Testis (tissue), 2 donors: ENCODE measurements at regions not wholly inside any gene's neighbourhood (a gene's known extent, or its start where the extent isn't known, plus 50 kb on each side); places are given as distances from the start of the nearest gene placed in this dataset.

Experiments used
- POLR2A ChIP-seq: fragments of 450-650 bp; IDR thresholded peaks from one replicate; pipeline ENCODE4 v1.6.1; 2017; ENCODE audit warnings: antibody characterized with exemption, mild to moderate bottlenecking, moderate library complexity
- TF ChIP-seq, protein P1 (sequence below), 3 experiments: fragments of 450-650 bp in 2 of 3; fragments of 200-600 bp in 1 of 3; sonication (generic) in 1 of 3; IDR thresholded peaks; one replicate each; pipeline ENCODE4 v1.5.1; 2016 to 2019; ENCODE audit warnings: antibody characterized with exemption in 3 of 3, mild to moderate bottlenecking in 2 of 3, moderate library complexity in 1 of 3

DNA sequence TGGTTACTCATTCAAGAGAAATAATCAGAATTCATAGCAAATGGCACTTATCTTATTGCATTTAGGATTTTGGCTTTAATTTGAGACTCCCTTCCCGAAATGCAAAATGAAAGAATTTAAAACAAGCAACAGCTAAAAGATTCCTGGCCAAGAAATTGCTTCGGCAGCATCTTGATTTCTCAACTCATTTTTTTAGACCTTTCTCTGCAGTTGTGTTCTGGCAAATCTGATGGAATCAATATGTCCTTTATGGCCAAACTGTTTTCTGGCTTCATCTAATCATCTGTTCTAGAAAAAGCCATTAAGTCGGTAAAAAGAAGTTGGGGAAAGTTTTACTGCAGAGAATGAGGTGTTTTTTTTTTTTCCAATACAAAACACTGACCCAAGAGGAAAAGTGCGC lies 172.1 kb downstream of the SLC16A9 start:
- TF ChIP-seq, protein P1, sequence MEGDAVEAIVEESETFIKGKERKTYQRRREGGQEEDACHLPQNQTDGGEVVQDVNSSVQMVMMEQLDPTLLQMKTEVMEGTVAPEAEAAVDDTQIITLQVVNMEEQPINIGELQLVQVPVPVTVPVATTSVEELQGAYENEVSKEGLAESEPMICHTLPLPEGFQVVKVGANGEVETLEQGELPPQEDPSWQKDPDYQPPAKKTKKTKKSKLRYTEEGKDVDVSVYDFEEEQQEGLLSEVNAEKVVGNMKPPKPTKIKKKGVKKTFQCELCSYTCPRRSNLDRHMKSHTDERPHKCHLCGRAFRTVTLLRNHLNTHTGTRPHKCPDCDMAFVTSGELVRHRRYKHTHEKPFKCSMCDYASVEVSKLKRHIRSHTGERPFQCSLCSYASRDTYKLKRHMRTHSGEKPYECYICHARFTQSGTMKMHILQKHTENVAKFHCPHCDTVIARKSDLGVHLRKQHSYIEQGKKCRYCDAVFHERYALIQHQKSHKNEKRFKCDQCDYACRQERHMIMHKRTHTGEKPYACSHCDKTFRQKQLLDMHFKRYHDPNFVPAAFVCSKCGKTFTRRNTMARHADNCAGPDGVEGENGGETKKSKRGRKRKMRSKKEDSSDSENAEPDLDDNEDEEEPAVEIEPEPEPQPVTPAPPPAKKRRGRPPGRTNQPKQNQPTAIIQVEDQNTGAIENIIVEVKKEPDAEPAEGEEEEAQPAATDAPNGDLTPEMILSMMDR (IDR thresholded peaks at IDR 0.05): no peak
- TF ChIP-seq POLR2A: no peak
